Fibroblast of the conjunctiva (primary cell): ENCODE measurements at regions not wholly inside any gene's neighbourhood (a gene's known extent, or its start where the extent isn't known, plus 50 kb on each side); places are given as distances from the start of the nearest gene placed in this dataset.

Source experiments
- DNase-seq: peaks from one replicate; pipeline ENCODE4 v3.0.0-alpha.2; 2010; ENCODE audit warnings: low read depth

DNA sequence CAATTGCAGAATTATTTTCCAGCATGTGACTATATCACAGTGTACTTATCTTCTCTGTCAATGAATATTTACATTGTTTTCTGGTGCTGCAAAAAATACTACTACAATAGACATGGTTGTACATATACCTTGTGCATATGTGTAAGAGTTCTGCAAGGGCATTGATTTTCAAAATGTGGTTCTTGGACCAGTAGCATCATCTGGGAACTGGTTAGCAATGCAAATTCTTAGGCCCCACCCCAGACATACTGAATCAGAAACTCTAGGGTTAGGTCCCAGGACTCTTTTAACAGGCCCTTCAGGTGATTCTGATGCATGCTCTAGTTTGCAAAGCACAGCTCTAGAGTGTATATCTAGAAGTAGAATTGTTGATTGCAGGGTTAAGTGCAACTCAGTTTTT lies 292.3 kb downstream of the ZNF621 start:
- DNase-seq = no peak

DNA sequence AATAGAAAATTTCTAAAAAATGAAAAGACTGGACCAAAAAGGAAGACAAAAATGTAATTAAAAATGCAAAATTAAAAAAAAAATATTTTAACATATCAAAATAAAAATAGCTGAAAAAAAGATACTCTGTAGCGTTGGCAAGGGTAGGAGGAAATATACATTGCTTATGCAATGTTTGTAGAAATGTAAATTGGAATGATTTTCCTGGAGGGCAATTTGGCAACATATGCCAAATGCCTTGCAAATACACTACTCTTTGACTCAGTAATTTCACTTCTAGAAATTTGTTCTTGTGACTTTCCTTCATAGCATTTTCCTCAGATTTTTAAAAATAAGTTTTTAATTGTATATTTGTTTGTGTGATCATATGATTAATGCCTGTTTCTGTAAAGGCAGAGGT lies 296.6 kb downstream of the ZNF621 start:
- DNase-seq = no peak

DNA sequence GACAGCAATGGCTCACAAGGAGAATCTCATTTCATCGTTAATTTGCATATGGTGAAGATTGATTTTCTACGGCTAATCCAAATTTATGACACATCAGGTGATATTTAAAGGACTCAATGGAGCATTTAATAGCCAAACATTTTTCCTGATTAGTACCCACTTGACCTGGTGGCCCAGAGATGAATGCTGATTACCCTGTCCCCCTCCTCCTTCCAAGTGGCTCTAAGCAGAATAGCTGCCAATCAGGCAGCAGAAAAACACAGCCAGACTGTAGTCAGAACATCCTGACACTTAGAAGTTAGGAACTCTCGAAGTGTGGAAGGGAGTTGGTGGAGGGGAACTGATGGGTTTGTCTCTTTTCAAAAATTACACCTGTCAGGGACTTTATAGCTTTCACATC lies 302.5 kb downstream of the ZNF621 start:
- DNase-seq = no peak

DNA sequence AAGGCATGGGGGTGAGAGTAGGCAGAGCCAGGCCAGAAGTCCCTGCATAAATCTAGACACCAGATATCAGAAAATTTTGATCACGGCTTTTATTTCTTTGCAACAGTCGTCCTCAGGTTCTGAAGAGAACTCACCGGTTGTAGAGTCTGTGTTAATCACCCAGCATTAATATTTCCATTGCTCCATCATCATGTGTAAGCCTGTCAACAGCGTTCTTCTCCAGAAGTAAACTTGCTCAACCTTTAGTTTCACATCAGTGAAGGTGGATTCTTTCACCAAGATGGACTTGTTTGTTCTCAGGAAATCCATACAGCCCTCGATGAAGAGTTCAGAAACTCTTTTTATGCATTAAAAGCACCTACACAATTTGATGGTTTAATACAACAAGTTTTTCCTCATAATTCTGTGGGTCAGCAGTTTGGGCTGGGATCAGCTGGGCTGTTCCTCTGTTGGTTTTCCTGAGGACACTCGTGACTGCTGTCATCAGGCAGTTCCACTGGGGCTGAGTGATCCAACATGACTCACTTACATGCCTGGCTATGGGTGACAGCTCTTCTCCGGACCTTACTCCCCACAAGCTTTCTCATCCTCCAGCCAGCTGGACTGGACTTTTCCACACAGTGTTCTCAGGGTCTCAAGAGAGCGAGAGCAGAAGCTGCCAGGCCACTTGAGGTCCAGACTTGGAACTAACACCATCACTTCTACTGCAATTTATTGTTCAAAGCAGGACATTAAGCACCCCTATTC lies 303.4 kb downstream of the ZNF621 start:
- DNase-seq = no peak

DNA sequence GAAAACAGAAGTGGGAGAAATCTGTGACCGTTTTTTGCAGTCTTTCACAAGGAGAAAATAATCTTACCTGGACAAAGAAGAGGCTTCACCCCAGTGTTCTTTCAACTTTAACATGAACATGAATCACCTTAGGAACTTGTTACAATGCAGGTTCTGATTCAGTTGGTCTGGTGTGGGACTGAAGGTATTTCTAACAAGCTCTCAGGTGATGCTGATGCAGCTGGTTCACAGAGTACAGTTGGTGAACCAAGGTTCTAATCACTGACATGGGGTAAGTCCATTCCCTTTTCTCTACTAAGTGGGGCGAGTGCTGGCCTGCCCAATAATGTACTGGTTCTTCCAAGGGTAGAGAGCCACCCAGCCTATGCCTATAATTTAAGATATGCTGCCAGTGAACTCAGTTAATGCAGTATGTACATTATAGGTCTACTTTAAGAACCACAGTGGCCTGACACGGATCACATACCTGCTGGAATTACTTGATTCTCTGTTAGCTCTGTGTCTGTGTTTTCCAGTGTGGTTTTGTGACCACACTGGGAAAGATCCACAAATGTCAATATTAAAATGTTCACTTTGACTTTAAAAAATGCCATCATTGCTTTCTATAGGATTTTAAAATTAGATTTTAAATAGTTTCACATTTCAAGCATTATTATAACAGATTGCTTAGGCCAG lies 304.1 kb downstream of the ZNF621 start:
- no peak for DNase-seq

DNA sequence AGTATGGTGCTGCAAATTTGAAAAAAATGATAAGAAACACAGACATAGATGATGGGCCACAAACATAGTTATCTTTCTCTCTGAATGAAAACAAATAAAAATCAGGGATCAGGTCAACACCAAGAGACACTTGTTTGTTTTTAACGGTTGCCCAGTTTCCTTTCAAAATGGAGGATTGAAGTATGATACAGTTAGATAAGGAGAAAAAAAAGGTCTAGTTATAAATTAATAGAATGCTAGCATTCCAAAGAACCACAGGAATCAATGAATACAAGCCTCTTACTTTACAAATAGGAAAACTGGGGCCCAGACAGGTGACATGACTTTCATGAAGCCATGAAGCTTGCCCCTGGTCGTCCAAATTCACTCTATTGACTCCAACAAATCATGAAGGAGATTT lies 305.1 kb downstream of the ZNF621 start:
- no peak for DNase-seq

DNA sequence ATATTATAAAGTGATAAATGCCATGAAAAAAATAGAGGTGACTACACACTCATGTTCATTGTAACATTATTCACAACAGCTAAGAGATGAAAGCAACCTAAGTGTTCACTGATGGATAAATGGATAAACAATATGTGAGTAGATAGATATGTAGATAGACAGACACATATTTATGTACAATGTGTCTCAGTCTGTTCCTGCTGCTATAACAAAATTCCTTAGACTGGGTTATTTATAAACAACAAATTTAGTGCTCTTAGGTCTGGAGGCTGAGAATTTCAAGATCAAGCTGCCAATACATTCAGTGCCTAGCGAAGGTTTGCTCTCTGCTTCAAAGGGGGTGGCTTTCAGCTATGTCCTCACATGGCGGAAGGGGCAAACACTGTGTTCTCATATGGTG lies 312.5 kb downstream of the ZNF621 start:
- DNase-seq = no peak

DNA sequence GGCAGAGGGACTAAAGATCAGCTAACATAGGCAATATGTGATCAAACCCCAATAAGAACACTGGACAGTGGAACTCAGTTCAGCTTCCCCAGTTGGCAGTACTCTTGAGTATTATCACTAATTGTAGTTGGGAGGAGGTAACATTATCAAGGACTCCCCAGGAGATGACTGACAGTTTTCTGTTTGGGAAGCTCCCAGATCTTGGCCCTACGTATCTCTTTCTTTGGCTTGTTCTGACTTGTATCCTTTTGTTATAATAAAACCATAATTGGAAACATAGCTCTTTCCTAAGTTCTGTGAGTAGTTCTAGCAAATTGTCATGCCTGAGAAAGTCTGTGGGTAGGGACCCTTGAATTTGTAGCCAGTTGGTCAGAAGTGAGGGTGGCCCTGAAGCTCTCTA lies 316.4 kb downstream of the ZNF621 start:
- no peak for DNase-seq

DNA sequence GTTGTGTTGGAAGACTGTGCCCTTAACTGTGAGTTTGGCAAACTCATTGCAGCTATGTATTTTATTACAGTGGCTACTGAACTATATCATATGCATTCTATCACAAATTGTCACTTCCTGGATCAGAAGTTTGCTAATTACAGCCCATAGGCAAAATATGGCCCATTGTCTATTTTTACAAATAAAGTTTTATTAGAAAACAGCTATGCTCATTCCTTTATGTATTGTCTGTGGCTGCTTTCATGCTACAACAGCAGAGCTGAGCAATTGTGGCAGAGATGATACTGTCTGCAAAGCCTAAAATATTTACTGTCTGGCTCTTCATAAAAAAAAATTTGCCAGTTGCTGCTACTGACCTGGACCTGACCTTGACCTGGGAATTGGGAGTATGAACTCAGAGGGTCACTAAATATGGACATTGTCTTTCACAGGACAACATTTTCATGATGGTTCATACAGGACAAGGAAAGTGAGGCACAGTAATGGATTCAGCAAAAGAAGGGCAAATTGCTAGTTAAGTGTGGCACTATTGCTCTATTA lies 316.9 kb downstream of the ZNF621 start:
- no peak for DNase-seq

DNA sequence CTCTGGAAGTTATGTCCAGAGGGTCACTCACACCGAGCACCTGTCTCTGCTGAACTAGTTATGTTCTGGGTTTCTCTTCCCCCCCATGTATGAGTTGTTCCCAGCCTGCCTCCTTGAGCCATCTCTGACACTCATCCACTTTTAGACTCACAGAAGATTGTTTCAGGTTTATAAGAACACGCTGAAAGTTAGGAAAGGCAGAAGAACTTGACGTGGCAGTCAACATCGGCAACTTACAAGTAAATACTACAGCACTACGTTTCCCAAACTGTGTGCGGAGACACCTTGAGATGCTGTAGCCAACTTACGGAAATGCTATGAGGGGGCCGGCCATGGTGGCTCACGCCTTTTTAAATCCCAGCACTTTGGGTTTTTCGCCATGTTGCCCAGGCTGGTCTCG lies 318.0 kb downstream of the ZNF621 start:
- no peak for DNase-seq

DNA sequence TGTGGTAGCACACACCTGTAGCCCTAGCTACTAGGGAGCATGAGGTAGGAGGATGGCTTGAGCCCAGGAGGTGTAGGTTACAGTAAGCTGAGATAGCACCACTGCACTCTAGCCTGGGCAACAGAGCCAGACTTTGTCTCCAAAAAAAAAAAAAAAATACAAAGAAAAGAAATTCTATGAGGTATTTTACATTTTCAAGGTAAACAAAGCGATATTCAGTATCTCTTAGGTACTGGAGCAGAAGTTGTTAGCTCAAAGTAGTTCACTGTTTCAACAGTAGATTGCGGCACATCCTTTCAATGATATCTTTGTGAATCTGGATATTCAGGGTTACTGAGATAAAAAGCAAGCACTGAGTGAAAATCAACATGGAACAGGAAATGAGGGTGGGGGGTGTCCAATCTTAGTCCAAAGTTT lies 318.5 kb downstream of the ZNF621 start:
- no peak for DNase-seq

DNA sequence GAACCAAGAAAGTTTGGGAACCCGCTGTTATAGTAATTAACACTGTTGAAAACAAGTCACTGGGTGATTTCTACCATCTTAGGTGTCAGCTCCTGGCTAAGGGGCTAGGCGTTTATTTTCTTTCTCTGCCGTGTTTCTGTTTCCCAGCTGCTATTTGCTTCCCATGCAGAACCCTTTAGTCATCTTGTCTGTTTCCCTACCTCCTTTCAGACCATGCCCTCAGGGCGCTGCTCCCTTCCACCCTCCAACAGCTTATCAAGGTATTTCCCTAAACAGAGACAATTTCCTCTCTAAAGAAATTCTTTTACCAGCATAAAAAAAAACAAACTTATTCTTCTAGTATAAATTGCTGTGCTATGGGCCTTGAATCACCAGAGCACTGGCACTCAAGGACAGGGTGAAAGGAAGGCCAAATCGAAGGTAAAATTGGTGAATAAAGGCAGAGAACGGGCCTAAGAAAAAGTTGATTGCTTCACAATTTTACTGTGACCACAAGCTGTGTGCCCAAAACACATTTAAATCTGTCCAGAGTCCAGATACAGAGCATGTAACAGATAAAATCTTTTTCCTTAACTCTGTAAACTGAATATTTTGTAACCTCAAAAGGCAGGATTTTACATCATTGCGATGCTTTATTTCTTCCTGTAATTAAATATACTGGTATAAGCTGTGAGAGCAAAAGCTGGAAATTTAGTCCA lies 319.2 kb downstream of the ZNF621 start:
- no peak for DNase-seq

DNA sequence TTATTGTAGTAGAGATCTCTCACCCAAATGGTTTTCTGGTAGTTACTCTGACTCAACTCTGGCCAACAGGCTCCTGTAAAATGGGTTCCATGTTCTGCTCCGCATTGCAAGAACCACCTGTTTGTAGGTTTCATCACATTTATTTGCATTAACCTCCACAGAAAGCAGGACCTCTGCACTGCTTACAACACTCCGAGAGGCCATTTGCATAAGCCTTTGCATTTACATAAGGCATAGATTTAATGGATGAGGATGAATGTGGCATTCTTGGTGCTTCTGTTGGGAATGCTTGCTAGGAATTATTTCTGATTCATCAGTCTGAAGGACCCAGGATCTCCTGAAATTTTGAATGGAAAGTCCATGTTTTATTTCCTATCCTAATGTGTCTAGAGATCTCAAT lies 320.1 kb downstream of the ZNF621 start:
- DNase-seq = no peak

DNA sequence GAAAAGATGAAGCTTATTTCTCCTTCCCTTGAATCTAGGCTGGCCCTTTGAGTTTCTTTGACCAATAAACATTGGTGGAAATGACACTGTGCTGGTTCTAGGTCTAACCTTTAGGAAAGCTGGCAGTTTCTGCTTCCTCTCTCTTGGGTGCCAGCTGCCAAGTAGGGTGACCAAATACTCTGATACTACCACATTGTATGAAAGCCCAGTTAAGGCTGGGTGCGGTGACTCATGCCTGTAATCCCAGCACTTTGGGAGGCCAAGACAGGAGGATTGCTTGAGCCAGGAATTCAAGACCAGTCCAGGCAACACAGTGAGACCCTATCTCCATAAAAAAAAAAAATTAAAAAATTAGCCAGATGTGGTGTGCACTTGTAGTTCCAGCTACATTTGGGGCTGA lies 320.7 kb downstream of the ZNF621 start:
- no peak for DNase-seq

DNA sequence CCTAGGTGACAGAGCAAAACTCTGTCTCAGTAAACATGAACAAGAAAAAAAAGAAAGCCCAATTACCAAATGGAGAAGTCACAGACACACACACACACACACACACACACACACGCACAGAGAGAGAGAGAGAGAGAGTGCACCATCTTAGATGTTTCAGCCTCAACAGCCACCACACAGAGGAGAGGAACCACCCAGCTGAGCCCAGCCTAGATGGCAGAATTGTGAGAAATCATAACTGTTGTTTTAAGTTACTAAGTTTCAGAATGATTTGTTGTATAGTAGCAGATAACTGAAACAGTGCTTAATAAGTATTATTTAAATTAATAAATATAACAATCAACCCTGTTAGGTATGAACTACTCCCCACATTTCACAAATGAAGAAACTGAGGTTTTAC lies 321.2 kb downstream of the ZNF621 start:
- DNase-seq = no peak

DNA sequence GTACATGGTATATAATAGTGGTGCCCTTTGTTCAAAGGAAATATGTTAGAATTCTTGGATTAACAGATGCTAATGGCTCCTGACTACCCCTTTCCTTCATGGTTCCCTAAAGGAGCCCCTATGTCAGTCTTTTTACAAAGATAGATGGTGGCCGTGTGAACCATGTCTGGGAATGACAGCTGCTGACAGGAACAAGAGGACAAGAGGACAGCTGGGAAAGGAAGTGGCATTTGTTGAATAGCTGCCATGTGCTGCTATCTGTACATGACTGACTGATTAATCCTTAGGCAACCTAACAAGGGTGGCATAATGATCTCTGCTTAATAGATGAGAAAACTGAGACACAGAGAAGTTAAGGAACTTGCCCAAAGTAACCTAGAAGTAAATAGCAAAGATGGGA lies 321.7 kb downstream of the ZNF621 start:
- no peak for DNase-seq

DNA sequence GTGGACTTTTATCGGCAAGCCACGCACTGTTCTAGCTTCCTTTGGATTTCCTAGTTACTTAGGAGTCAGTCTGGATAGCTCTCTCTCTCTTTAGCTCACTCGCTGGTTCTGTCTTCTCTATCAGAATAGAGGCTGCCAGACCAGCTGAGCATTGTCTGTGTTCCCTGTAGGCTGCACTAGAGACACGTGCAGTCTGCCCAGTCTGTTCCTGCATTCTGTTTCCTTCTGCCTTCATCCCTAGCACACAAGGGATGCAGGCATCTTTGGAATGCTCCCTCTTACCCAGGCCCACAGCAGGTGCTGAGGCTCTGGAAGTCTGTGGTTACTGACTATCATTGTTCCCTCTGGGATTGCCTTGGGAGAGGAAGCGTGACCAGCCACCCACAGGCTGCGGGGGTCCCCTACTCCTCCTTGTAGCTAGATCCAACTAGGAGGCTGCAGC lies 322.8 kb downstream of the ZNF621 start:
- no peak for DNase-seq

DNA sequence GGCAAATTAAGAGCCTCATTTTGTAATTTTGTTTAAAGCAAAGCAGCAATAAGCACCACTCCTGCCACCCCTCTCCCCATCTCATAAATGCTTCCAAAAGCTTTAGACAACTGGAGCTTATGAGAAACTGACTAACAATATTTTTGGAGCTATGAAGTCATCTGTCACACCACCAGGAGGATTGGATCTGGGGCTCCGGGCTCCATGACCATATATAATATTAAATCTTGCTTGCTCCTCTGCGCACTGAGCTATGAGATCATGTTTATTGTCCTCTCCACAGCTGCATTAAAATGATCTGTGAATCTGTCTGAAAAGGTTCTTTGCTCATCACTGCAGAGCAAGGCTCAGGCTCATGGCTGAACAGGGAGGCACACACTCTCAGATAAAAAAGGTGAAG lies 323.7 kb downstream of the ZNF621 start:
- no peak for DNase-seq

DNA sequence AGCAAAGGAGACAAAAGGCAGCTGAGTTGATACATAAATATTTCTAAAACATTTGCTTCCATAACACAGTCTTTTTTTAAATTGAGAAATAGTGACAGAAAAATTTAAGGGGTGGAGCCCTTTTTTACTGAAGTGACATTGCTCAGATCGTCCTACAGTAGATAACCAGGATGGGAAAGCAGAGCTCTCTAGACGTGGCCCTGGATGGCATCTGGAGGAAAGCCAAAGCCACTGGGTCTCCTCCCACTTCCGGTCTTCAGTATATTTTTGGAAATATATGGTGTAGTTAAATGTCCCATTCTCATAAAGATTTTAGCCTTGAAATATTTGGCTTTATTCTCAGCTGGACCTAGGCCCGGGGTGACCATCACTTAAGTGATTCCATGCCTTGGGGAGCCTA lies 326.1 kb downstream of the ZNF621 start:
- no peak for DNase-seq

DNA sequence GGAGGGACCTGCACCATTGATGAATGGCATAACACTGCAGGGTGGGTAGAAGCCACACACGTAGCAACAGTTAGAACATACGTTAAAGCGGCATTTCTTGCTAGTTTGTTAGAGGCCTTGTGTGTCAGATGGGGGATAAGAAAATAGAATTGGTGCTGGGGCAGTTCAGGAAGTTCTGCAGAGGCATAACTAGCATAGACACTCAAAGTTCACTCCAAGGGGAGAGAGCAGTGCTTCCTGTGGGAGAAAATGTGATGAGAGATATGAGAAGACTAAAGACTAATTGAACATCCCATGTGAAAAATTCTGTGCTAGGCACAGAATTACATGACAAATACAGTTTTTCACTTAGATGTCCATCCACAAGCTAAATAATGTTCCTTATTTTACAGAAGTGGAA lies 327.1 kb downstream of the ZNF621 start:
- no peak for DNase-seq

DNA sequence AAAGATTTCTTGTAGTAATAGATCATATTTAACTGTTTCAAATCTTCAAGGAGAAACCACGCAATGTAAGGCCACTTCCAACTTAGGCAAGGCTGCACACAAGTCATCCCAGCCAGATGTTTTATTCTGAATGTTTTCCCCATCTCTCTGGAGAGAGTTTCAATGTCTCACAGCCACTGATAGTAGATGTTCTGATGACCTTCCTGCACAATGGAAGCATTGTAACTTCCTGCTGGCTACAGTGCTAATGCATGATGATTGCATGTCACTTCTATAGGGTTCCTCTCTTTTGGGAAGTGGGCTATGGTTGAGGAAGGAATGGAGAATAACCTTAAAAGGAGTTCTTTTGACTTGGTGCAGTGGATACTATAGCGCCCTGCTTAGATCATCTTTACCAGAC lies 328.0 kb downstream of the ZNF621 start:
- DNase-seq = no peak

DNA sequence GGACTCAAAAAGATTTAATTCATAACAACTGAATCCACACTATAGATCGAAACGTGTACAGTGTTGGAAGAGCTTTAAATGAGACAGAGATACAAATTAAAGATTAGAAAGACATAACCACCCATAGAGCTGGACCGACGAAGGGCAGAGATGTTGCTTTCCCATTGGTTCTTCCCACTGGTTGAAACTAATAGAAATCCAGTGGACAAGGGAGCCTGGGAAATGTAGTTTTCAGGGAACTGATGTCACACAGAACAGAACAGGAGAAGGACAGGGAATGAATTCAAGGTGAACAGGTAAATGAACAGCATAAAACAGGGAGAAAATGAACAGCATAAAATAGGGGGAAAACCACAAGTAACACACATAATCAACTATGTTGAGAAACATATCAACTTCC lies 328.7 kb downstream of the ZNF621 start:
- no peak for DNase-seq

DNA sequence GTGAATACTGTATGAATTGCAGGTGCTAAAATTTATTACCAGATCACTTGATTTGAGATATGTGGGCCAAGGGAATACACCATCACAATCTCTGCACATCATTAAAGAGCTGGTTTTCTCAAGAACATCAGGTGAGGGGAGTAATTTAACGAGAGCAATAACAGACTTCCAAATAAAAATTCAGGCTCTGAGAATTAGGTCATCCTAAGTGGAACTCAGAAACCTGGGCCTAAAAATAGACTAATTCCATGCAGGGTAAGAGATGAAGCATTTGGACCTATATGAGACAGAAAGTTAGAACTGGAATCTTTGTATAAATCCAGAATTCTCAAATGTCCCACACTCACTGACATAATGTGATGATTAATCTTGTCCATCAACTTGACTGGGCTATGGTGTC lies 331.1 kb downstream of the ZNF621 start:
- no peak for DNase-seq
